NCI-H748 (cell line): ENCODE measurements at regions not wholly inside any gene's neighbourhood (a gene's known extent, or its start where the extent isn't known, plus 50 kb on each side); places are given as distances from the start of the nearest gene placed in this dataset.
A peak's percentile ranks its signal among the peaks of the same experiment; 100 is the strongest.

Experiments
- DNase-seq: peaks from one replicate; lab custom pipeline; 2025; ENCODE audit not compliant: unreplicated experiment; lab: John Stamatoyannopoulos, UW

DNA sequence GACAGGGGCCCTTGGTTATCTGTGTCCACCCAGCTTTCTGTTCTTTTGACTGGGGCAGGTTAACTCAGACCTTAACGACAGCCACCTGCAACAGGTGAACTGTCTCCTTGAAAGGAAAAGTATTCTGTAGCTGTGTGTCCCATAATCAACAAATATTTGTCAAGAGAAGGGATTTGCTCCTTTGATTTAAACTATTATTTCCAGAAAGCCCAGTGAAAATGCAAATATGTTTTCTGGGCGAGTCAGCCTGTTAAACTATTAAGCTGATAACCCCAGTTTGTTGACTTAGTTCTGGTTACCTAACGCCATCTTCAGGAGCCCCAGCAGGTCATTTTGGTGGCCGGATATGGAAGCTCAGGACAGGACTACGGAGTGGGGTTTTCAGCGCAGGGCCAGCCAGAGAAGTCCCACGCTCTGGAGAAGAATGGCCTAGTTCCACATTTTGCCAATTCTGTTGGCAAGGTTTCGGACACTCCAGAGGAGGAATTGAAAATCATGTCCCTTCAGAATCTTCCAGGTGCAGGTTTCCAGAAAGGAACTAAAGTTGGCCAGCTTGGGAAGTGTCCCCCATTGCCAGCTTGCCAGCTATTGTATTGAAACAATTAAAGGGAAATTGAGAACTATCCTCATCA lies 54.5 kb downstream of the ADRA2A start:
- DNase-seq: peak; percentile 38

- DNase-seq: peak; percentile 81
Observed at GRCh38 chr10:111137007-111137406, 60.2 kb downstream of the ADRA2A start.

DNA sequence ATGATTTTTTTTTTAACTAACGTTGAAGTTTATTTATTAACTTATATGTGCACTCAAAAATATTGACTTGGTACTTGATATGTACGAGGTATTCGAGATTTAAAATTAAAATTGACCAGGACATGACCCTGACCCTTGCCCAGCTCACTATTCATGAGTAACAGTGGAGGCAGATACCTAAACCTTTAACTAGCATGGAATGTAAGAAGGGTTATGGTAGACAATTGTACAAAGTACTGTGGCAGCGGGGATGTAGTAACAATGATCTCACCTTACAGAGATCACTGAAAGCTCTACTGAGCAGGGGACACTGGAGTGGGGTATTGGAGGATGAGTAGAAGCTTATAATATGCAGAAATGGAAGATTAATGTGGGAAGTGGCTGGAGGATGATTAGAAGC lies 60.8 kb downstream of the ADRA2A start:
- DNase-seq: peak; percentile 3

GRCh38 chr10:111138544-111138943 lies 61.7 kb downstream of the ADRA2A start:
- DNase-seq: no peak

- no peak for DNase-seq
Observed at GRCh38 chr10:111139567-111139966, 62.7 kb downstream of the ADRA2A start.

DNA sequence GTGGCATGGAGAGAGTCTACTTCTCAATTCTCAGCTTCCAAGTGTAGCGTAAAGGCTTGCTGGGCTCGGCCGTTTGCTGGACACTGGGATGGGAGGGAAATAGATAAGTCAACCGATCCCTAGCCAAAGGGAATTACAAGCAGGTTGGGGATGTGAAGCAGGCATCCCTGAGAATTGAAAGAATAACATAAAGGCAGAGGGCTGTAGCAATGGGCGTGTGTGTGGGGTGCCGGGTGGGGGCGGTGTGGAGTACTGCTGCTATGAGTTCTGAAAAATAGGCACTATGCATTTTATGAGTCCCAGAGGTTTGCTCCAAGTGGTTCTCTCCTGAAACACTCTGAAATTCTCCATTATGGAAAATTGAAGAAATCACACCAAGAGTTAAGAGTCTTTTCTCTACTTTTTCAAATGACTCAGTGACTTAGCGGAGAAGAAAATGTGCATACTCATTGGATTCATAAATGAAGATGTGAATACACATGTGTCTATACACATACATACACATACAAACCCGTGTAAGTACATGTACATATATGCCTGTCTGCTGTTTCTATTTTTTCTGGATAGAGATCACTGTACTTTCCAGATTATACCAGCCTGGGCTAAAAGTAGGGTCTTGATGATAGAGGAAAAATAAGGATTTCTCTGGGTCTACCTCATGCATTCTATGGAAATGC lies 65.4 kb downstream of the ADRA2A start:
- DNase-seq: no peak

GRCh38 chr10:111146025-111146640 lies 69.3 kb downstream of the ADRA2A start:
- DNase-seq: no peak

DNA sequence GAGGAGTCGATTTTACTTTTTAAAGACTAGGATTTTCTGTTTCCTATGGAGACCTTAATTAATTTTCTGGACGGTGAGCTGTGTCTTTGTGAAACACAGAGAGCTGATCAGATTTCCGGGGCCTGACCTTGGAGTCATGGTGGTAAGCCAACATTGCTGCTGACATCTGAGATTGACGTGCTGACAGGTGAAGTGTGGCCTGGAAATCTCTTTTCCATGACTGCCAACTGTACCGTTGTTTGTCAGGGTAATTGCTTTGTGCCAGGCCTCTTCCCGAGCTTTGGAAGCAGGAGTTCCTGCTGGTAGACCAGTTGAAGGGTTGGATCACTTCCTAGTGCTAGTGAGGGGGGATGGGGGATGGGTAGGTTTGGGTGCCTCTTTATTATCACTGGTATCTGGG lies 71.2 kb downstream of the ADRA2A start:
- DNase-seq: peak; percentile 36

DNA sequence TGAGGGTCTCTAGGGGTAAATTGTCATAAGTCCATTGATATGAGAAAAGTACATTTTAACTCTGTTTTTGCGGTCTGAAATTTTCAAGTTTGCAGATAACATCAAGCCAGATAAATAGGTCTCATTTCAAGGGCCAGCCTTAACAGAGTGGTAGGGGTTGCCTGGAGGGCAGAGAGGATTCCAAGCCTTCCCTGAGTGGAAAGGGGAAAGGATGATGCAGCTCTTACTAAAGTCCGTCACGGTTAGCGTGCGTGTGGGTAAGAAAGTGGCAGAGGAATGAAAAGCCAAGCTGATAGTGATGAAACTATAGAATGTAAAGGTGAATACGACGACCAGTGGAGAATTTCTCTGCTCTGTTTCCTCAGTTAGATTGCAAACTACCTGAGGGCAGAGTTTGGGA lies 71.6 kb downstream of the ADRA2A start:
- DNase-seq: no peak

DNA sequence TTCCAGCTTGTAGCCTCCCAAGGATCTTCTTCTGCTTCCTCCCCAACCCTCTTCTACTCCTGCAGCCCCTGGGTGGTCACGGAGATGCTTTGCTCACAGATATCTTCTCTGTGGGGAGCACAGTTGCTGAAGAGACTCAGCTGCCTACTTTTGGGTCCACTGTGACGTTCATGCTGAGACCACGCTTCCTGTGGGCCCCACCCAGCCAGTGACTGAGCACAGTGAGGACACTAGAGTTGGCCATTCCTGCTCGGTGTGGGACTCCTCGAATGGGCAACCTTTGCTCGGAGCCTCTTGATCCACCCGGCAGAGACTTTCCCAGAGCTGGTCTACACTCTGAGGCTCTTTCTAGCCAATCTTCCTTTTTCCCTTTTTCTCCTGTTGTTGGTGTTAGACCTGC lies 73.9 kb downstream of the ADRA2A start:
- DNase-seq: no peak

- DNase-seq: peak; percentile 84
Observed at GRCh38 chr10:111151595-111152307, 74.9 kb downstream of the ADRA2A start.

GRCh38 chr10:111156754-111157153 lies 79.9 kb downstream of the ADRA2A start:
- no peak for DNase-seq

- no peak for DNase-seq
Observed at GRCh38 chr10:111158595-111158994, 81.8 kb downstream of the ADRA2A start.

DNA sequence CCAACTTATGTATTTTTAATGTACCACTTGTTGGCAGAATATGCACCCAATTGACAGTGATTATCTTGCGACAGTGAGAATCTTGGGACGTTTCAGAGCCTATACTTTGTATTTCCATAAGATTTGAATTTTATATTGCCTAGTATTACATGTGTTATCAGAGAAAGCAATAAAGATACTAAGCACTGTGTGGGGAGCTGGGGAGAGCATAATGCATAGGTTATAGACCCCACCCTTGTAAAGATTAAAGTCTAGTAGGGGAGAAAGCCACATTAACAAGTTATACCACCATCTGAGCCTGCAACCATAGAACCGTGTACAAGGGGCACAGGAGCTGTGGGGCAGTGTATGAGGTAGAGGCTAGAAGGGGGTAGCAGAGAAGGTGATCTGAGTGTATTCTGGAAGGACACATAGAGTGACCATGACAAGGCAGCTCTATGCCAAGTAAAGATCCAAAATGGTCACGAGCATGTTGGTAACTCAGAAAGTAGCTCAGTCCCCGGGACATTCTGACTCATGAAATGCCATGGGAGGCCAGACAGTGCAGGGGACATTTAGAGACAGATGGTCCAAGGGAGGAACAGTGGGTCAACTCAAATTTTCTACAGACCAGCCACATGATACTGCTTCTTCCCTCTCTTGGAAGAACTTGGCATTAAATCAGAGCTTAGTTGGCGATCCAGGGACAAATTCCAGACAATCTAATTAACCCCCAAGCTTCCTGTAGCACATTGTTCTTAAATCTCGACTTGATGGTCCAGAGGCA lies 84.5 kb downstream of the ADRA2A start:
- no peak for DNase-seq

DNA sequence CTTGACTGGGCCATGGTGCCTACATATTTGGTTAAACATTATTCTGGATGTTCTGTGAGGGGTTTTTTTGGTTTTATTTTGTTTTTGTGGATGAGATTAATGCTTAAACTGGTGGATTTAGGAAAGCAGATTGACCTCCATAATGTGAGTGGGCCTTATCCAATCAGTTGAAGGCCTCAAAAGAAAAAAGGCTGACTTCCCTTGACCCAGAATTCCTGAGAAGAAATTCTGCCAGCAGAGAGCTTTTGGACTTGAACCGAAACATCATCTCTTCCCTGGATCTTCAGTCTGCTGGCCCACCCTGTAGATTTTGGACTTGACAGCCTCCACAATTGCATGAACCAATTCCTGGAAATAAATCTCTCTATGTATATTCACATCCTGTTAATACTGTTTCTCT lies 94.4 kb downstream of the ADRA2A start:
- no peak for DNase-seq

GRCh38 chr10:111175787-111176186 lies 99.0 kb downstream of the ADRA2A start:
- no peak for DNase-seq

GRCh38 chr10:111177379-111177778 lies 100.5 kb downstream of the ADRA2A start:
- no peak for DNase-seq

DNA sequence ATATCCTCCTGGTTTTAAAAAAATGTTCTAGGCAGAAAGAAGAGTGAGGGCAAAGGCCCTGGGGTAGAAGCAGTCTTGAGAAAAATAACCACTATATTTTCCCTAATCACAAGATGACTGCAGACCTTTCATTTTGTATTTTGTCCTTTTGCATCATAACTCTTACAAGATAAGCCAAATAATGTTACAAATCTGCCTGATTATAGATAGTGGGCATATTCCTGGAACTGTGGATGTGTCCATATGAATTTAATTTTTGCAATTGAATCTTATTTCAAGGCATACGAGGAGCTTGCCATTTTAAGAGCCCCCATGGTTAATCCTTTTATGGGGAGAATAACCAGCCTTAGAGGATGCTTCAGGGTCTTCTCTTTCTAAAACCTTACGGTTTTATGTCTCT lies 102.7 kb downstream of the ADRA2A start:
- no peak for DNase-seq

DNA sequence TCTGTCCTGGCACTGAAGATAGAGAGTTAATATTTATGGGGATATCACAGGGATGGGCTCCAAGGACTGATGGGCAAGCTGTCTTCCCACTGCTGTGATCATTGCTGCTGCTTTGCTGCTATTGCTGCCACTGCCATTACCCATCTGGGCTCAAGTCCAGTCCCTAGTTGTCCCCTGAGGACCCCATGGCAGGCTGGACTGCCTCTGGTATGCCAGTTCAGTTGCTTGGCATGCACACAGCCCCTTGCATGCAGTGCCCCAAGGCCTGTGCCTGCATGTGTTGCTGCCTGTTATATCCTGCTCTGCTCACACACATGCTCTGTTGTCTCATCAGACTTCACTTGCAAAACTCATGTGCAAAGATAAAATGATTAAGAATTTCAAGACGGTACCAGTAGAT lies 109.5 kb downstream of the ADRA2A start:
- no peak for DNase-seq

- no peak for DNase-seq
Observed at GRCh38 chr10:111187096-111187495, 110.3 kb downstream of the ADRA2A start.

GRCh38 chr10:111199587-111199986 lies 122.8 kb downstream of the ADRA2A start:
- no peak for DNase-seq
